ENCODE measurements at regions not wholly inside any gene's neighbourhood (a gene's known extent, or its start where the extent isn't known, plus 50 kb on each side); places are given as distances from the start of the nearest gene placed in this dataset.

DNA sequence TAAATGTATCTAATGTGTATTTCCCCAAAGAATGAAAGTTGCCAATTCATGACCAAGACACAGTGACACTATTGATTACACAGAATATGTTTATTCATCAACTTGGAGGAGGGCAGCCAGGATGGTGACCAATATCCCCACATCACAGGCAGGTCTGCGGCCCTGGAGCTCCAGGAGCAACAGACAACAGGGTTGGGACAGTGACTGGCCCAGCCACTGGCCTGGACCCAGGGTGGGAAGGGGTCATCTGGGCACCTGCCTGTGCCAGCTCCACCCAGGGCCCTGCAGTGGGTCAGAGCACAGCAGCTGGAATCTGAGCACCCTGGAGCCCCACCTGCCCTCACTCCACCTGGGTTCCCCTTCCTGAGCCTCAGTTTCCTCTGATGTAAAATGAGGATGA lies 466.1 kb downstream of the MATN1 start:
- Histone ChIP-seq H3K36me3 (ENCODE audit: control insufficient read depth in 4 of 4, insufficient read depth in 3 of 4, low read depth in 1 of 4, low read length in 3 of 4) (no peaks in the 10 kb centered on the region), H3K9me3 (ENCODE audit: control insufficient read depth in 4 of 4, low read length in 3 of 4) (no peaks in the 10 kb centered on the region), H3K27me3 (ENCODE audit: control insufficient read depth in 4 of 4, insufficient read depth in 4 of 4, low read length in 3 of 4) (peaks cover 0 to 2% (median 0%) of the 10 kb centered on the region in 4 donors), H3K27ac (ENCODE audit: low read depth in 1 of 2, low read length in 2 of 2) (no peak overlapping the region), H3K4me1 (ENCODE audit: control insufficient read depth in 4 of 4, insufficient read depth in 4 of 4, low read length in 3 of 4) (no peaks in the 10 kb centered on the region), H3K4me3 (ENCODE audit: low read depth in 1 of 3, low read length in 3 of 3) (no peak overlapping the region), H3K9ac (ENCODE audit: low read depth in 1 of 2, low read length in 2 of 2) (no peak overlapping the region)
- no peak for DNase-seq (ENCODE audit: low spot score)
- TF ChIP-seq HNF4G (IDR thresholded peaks at IDR 0.05) (no peak), NR2F2 (IDR thresholded peaks at IDR 0.05) (no peak), HNF4A (conservative IDR thresholded peaks at IDR 0.05) (no peak)
- TF ChIP-seq, protein P1, sequence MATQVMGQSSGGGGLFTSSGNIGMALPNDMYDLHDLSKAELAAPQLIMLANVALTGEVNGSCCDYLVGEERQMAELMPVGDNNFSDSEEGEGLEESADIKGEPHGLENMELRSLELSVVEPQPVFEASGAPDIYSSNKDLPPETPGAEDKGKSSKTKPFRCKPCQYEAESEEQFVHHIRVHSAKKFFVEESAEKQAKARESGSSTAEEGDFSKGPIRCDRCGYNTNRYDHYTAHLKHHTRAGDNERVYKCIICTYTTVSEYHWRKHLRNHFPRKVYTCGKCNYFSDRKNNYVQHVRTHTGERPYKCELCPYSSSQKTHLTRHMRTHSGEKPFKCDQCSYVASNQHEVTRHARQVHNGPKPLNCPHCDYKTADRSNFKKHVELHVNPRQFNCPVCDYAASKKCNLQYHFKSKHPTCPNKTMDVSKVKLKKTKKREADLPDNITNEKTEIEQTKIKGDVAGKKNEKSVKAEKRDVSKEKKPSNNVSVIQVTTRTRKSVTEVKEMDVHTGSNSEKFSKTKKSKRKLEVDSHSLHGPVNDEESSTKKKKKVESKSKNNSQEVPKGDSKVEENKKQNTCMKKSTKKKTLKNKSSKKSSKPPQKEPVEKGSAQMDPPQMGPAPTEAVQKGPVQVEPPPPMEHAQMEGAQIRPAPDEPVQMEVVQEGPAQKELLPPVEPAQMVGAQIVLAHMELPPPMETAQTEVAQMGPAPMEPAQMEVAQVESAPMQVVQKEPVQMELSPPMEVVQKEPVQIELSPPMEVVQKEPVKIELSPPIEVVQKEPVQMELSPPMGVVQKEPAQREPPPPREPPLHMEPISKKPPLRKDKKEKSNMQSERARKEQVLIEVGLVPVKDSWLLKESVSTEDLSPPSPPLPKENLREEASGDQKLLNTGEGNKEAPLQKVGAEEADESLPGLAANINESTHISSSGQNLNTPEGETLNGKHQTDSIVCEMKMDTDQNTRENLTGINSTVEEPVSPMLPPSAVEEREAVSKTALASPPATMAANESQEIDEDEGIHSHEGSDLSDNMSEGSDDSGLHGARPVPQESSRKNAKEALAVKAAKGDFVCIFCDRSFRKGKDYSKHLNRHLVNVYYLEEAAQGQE (IDR thresholded peaks at IDR 0.05): no peak
- TF ChIP-seq, protein P2, sequence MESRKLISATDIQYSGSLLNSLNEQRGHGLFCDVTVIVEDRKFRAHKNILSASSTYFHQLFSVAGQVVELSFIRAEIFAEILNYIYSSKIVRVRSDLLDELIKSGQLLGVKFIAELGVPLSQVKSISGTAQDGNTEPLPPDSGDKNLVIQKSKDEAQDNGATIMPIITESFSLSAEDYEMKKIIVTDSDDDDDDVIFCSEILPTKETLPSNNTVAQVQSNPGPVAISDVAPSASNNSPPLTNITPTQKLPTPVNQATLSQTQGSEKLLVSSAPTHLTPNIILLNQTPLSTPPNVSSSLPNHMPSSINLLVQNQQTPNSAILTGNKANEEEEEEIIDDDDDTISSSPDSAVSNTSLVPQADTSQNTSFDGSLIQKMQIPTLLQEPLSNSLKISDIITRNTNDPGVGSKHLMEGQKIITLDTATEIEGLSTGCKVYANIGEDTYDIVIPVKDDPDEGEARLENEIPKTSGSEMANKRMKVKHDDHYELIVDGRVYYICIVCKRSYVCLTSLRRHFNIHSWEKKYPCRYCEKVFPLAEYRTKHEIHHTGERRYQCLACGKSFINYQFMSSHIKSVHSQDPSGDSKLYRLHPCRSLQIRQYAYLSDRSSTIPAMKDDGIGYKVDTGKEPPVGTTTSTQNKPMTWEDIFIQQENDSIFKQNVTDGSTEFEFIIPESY (IDR thresholded peaks at IDR 0.05): no peak
- WGBS: 86% methylated on average over 1 of the region's 1 CpG

DNA sequence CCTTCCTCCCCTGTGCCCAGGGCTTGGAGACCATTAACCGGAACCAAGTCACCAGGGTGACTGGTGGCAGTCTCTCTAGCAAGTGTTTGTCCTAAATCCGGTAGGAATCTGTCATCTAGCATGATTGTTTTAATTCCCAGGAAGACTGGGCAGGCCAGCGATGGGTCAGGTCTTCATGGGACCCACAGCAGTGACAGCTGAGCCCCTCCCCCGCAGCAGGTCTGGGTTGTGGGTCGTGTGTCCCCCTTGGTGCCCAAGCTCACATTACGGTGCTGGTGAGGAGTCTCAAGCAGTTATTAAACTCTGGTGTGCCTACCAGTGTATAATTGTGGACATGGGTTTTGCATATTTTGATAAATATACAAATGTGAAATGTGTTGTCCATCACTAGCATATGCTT lies 466.5 kb downstream of the MATN1 start:
- no peak overlapping the region for H3K4me3 ChIP-seq (ENCODE audit: low read depth in 1 of 3, low read length in 3 of 3)
- H3K27ac ChIP-seq (ENCODE audit: low read depth in 1 of 2, low read length in 2 of 2): no peak overlapping the region
- H3K4me1 ChIP-seq (ENCODE audit: control insufficient read depth in 4 of 4, insufficient read depth in 4 of 4, low read length in 3 of 4): no peaks in the 10 kb centered on the region
- peaks cover 0 to 2% (median under 1%) of the 10 kb centered on the region in 4 donors for H3K27me3 ChIP-seq (ENCODE audit: control insufficient read depth in 4 of 4, insufficient read depth in 4 of 4, low read length in 3 of 4)
- TF ChIP-seq EGR1 (IDR thresholded peaks at IDR 0.05; ENCODE audit: low read depth in 2 of 2) (no peak), JUND (IDR thresholded peaks at IDR 0.05) (no peak), HNF4A (conservative IDR thresholded peaks at IDR 0.05) (no peak), HNF4G (IDR thresholded peaks at IDR 0.05) (no peak), NR2F2 (IDR thresholded peaks at IDR 0.05) (no peak), TAF1 (conservative IDR thresholded peaks at IDR 0.05) (no peak), RXRA (IDR thresholded peaks at IDR 0.05) (no peak), GABPA (IDR thresholded peaks at IDR 0.05 in 1 of 2, conservative IDR thresholded peaks at IDR 0.05 in 1 of 2) (no peak), RAD21 (IDR thresholded peaks at IDR 0.05) (no peak), YY1 (IDR thresholded peaks at IDR 0.05) (no peak)
- TF ChIP-seq, protein P3, sequence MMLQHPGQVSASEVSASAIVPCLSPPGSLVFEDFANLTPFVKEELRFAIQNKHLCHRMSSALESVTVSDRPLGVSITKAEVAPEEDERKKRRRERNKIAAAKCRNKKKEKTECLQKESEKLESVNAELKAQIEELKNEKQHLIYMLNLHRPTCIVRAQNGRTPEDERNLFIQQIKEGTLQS (IDR thresholded peaks at IDR 0.05): no peak
- TF ChIP-seq, protein P1 (IDR thresholded peaks at IDR 0.05): no peak
- TF ChIP-seq, protein P4, sequence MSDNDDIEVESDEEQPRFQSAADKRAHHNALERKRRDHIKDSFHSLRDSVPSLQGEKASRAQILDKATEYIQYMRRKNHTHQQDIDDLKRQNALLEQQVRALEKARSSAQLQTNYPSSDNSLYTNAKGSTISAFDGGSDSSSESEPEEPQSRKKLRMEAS (IDR thresholded peaks at IDR 0.05): no peak
- TF ChIP-seq, protein P2 (IDR thresholded peaks at IDR 0.05): no peak
- TF ChIP-seq, protein P5, sequence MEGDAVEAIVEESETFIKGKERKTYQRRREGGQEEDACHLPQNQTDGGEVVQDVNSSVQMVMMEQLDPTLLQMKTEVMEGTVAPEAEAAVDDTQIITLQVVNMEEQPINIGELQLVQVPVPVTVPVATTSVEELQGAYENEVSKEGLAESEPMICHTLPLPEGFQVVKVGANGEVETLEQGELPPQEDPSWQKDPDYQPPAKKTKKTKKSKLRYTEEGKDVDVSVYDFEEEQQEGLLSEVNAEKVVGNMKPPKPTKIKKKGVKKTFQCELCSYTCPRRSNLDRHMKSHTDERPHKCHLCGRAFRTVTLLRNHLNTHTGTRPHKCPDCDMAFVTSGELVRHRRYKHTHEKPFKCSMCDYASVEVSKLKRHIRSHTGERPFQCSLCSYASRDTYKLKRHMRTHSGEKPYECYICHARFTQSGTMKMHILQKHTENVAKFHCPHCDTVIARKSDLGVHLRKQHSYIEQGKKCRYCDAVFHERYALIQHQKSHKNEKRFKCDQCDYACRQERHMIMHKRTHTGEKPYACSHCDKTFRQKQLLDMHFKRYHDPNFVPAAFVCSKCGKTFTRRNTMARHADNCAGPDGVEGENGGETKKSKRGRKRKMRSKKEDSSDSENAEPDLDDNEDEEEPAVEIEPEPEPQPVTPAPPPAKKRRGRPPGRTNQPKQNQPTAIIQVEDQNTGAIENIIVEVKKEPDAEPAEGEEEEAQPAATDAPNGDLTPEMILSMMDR (IDR thresholded peaks at IDR 0.05; ENCODE audit: low read depth, low read length, missing input control): no peak
- no peaks in the 10 kb centered on the region for H3K9me3 ChIP-seq (ENCODE audit: control insufficient read depth in 4 of 4, low read length in 3 of 4)
- no peaks in the 10 kb centered on the region for H3K36me3 ChIP-seq (ENCODE audit: control insufficient read depth in 4 of 4, insufficient read depth in 3 of 4, low read depth in 1 of 4, low read length in 3 of 4)
- WGBS: 81% methylated on average over 6 of the region's 6 CpGs
- no peak overlapping the region for H3K9ac ChIP-seq (ENCODE audit: low read depth in 1 of 2, low read length in 2 of 2)
- no peak for DNase-seq (ENCODE audit: low spot score)
